MM.1S (cell line): ENCODE measurements at regions not wholly inside any gene's neighbourhood (a gene's known extent, or its start where the extent isn't known, plus 50 kb on each side); places are given as distances from the start of the nearest gene placed in this dataset.

Experiments
- DNase-seq: peaks from one replicate; pipeline ENCODE4 v3.0.0-alpha.2; 2015
- H2AFZ ChIP-seq: fragments of 300-600 bp; sonication (generic); 2 replicates; pipeline ENCODE4 v1.6.0; 2016; ENCODE audit warnings: antibody characterized with exemption, low read length
- H3F3A ChIP-seq: fragments of 300-600 bp; sonication (generic); 2 replicates; pipeline ENCODE4 v1.6.1; 2016; ENCODE audit warnings: mild to moderate bottlenecking, antibody characterized with exemption, low read length, moderate library complexity, mixed read lengths; ENCODE audit not compliant: insufficient read depth
- H3K27ac ChIP-seq: fragments of 300-600 bp; sonication (generic); 2 replicates; pipeline ENCODE4 v1.5.1; 2016; ENCODE audit warnings: mild to moderate bottlenecking, low read length
- H3K27me3 ChIP-seq: fragments of 300-600 bp; sonication (generic); replicated peaks from 2 replicates; pipeline ENCODE4 v1.6.0; 2016; ENCODE audit warnings: low read length; ENCODE audit not compliant: insufficient read depth
- H3K36me3 ChIP-seq: fragments of 300-600 bp; sonication (generic); replicated peaks from 2 replicates; pipeline ENCODE4 v1.6.1; 2016; ENCODE audit warnings: mild to moderate bottlenecking, low read length, mixed read lengths; ENCODE audit not compliant: insufficient read depth
- H3K4me1 ChIP-seq: fragments of 300-600 bp; sonication (generic); 2 replicates; pipeline ENCODE4 v1.6.1; 2016; ENCODE audit warnings: low read length, mixed read lengths
- H3K4me2 ChIP-seq: fragments of 300-600 bp; sonication (generic); 2 replicates; pipeline ENCODE4 v1.6.0; 2016; ENCODE audit warnings: low read depth, low read length
- H3K4me3 ChIP-seq: fragments of 300-600 bp; sonication (generic); 2 replicates; pipeline ENCODE4 v1.5.1; 2016; ENCODE audit warnings: low read length, mixed read lengths
- H3K79me2 ChIP-seq: fragments of 300-600 bp; sonication (generic); 2 replicates; pipeline ENCODE4 v1.6.1; 2016; ENCODE audit warnings: mixed run types, low read length, mixed read lengths
- H3K9ac ChIP-seq: fragments of 300-600 bp; sonication (generic); 2 replicates; pipeline ENCODE4 v1.6.1; 2016; ENCODE audit warnings: low read length, mixed read lengths
- H3K9me2 ChIP-seq: fragments of 300-600 bp; sonication (generic); replicated peaks from 2 replicates; pipeline ENCODE4 v1.6.1; 2016; ENCODE audit warnings: mild to moderate bottlenecking, low read length, mixed read lengths; ENCODE audit not compliant: insufficient read depth
- H3K9me3 ChIP-seq: fragments of 300-600 bp; sonication (generic); replicated peaks from 2 replicates; pipeline ENCODE4 v1.6.1; 2016; ENCODE audit warnings: mild to moderate bottlenecking, low read length, mixed read lengths; ENCODE audit not compliant: insufficient read depth
- H4K20me1 ChIP-seq: fragments of 300-600 bp; sonication (generic); 2 replicates; pipeline ENCODE4 v1.6.1; 2016; ENCODE audit warnings: mild to moderate bottlenecking, low read length, moderate library complexity, mixed read lengths; ENCODE audit not compliant: insufficient read depth
- EZH2 ChIP-seq: fragments of 300-600 bp; sonication (generic); optimal IDR thresholded peaks from 2 replicates; pipeline ENCODE3; 2017; ENCODE audit warnings: low read depth, mild to moderate bottlenecking, antibody characterized with exemption, low read length, mixed read lengths
- EZH2phosphoT487 ChIP-seq: fragments of 300-600 bp; sonication (generic); IDR thresholded peaks from 2 replicates; pipeline ENCODE4 v1.6.1; 2018; ENCODE audit warnings: antibody characterized with exemption, low read length
- TF ChIP-seq, protein P1 (sequence below): fragments of 300-600 bp; sonication (generic); IDR thresholded peaks from 2 replicates; pipeline ENCODE4 v1.5.1; 2016; ENCODE audit warnings: antibody characterized with exemption, low read length, mixed read lengths

DNA sequence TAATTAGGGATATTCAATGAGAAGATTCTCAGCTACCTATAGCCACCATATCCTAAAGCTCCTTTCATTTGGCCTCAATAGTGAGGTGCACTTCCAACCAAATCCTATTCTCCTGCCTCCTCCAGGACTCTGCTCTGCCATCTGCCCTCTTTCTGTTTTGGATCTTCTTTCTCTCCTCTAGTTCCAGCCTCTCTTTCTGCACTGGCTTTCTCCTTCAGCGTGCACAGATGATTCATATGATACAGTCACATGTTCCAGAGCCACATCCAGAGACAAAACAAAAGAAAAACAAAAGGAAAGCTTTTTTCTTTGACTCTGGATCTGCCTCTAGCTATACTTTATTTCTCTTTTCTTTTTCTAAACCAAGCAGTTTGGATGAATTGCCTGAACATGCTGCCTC, 531.9 kb upstream of the MAN1A1 start:
- TF ChIP-seq, protein P1, sequence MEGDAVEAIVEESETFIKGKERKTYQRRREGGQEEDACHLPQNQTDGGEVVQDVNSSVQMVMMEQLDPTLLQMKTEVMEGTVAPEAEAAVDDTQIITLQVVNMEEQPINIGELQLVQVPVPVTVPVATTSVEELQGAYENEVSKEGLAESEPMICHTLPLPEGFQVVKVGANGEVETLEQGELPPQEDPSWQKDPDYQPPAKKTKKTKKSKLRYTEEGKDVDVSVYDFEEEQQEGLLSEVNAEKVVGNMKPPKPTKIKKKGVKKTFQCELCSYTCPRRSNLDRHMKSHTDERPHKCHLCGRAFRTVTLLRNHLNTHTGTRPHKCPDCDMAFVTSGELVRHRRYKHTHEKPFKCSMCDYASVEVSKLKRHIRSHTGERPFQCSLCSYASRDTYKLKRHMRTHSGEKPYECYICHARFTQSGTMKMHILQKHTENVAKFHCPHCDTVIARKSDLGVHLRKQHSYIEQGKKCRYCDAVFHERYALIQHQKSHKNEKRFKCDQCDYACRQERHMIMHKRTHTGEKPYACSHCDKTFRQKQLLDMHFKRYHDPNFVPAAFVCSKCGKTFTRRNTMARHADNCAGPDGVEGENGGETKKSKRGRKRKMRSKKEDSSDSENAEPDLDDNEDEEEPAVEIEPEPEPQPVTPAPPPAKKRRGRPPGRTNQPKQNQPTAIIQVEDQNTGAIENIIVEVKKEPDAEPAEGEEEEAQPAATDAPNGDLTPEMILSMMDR = no peak
- no peak for TF ChIP-seq EZH2phosphoT487
- Histone ChIP-seq H3K79me2 (no peaks in the 10 kb centered on the region), H3K4me3 (no peak overlapping the region), H3F3A (no peaks in the 10 kb centered on the region), H3K4me2 (no peak overlapping the region), H4K20me1 (no peaks in the 10 kb centered on the region), H3K9me2 (no peaks in the 10 kb centered on the region), H3K36me3 (no peaks in the 10 kb centered on the region), H3K9me3 (no peaks in the 10 kb centered on the region), H3K9ac (no peak overlapping the region), H3K27ac (no peak overlapping the region), H3K4me1 (no peaks in the 10 kb centered on the region), H2AFZ (no peak overlapping the region), H3K27me3 (no peaks in the 10 kb centered on the region)
- DNase-seq = no peak

DNA sequence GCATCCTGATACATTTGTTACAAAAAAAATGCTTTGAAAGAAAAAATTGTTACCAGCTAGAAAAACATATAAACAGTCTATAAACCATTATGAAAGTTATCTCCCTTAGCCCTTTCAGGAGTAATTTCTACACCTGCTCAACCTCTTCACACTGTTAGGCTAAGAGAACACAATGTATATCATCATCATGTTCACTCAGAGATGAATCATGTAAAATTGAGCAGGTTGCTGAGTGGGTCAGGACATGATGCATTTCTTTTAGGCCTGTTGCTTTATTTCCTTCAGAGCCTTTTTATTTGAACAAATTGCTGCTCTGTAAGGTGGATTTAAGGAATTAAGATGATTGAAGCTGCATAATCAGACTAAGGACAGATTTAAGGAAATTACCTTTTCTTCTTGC, 531.3 kb upstream of the MAN1A1 start:
- Histone ChIP-seq H3K4me3 (no peak overlapping the region), H3K36me3 (no peaks in the 10 kb centered on the region), H3K4me2 (no peak overlapping the region), H3K79me2 (no peaks in the 10 kb centered on the region), H3K9me2 (no peaks in the 10 kb centered on the region), H3K27ac (no peak overlapping the region), H3K9ac (no peak overlapping the region), H3F3A (no peaks in the 10 kb centered on the region), H2AFZ (no peak overlapping the region), H4K20me1 (no peaks in the 10 kb centered on the region), H3K9me3 (no peaks in the 10 kb centered on the region), H3K4me1 (no peaks in the 10 kb centered on the region), H3K27me3 (no peaks in the 10 kb centered on the region)
- no peak for DNase-seq
- no peak for TF ChIP-seq EZH2
- TF ChIP-seq, protein P1 = no peak
- TF ChIP-seq EZH2phosphoT487 = no peak

- DNase-seq = no peak
- Histone ChIP-seq H3K9ac (no peak overlapping the region), H3K4me1 (no peaks in the 10 kb centered on the region), H3K27ac (no peak overlapping the region), H4K20me1 (no peaks in the 10 kb centered on the region), H3K27me3 (no peaks in the 10 kb centered on the region), H3K9me2 (no peaks in the 10 kb centered on the region), H3K79me2 (no peaks in the 10 kb centered on the region), H3K36me3 (no peaks in the 10 kb centered on the region), H3K4me2 (no peak overlapping the region), H3F3A (no peaks in the 10 kb centered on the region), H3K9me3 (no peaks in the 10 kb centered on the region), H2AFZ (no peak overlapping the region), H3K4me3 (no peak overlapping the region)
- no peak for TF ChIP-seq EZH2phosphoT487
- TF ChIP-seq, protein P1 = no peak
- no peak for TF ChIP-seq EZH2
Measured at GRCh38 chr6:119879731-119880130, 530.2 kb upstream of the MAN1A1 start.
